Parathyroid adenoma (tissue), 2 donors: ENCODE measurements at regions not wholly inside any gene's neighbourhood (a gene's known extent, or its start where the extent isn't known, plus 50 kb on each side); places are given as distances from the start of the nearest gene placed in this dataset.
"Not testable (repeated sequence)": the region's sequence is repeated elsewhere in the genome, so short reads cannot be mapped to it uniquely, and the experiment has no call there.

Source experiments
- H2AFZ ChIP-seq: fragments of 300-600 bp; sonication (generic); one replicate; pipeline ENCODE4 v1.7.0; 2017; ENCODE audit warnings: antibody characterized with exemption, mild to moderate bottlenecking
- H3K27ac ChIP-seq: fragments of 300-600 bp; sonication (generic); one replicate; pipeline ENCODE4 v1.7.0; 2017
- H3K27me3 ChIP-seq: fragments of 300-600 bp; sonication (generic); one replicate; pipeline ENCODE4 v1.7.0; 2017; ENCODE audit warnings: low read length; ENCODE audit not compliant: control insufficient read depth, insufficient read depth
- H3K36me3 ChIP-seq: fragments of 300-600 bp; sonication (generic); one replicate; pipeline ENCODE4 v1.7.0; 2017; ENCODE audit warnings: low read length; ENCODE audit not compliant: control insufficient read depth, insufficient read depth
- H3K4me1 ChIP-seq: fragments of 300-600 bp; sonication (generic); one replicate; pipeline ENCODE4 v1.7.0; 2017; ENCODE audit warnings: control low read depth
- H3K4me2 ChIP-seq: fragments of 300-600 bp; sonication (generic); one replicate; pipeline ENCODE4 v1.7.0; 2017; ENCODE audit warnings: low read length
- H3K4me3 ChIP-seq: fragments of 300-600 bp; sonication (generic); one replicate; pipeline ENCODE4 v1.7.0; 2017; ENCODE audit warnings: low read depth, low read length
- H3K79me2 ChIP-seq: fragments of 300-600 bp; sonication (generic); one replicate; pipeline ENCODE4 v1.7.0; 2017; ENCODE audit warnings: control low read depth
- H3K9ac ChIP-seq: fragments of 300-600 bp; sonication (generic); one replicate; pipeline ENCODE4 v1.7.0; 2017; ENCODE audit warnings: mild to moderate bottlenecking
- H3K9me3 ChIP-seq: fragments of 300-600 bp; sonication (generic); one replicate; pipeline ENCODE4 v1.7.0; 2017; ENCODE audit warnings: low read length; ENCODE audit not compliant: control insufficient read depth
- CTCF ChIP-seq: fragments of 300-600 bp; sonication (generic); IDR thresholded peaks from one replicate; pipeline ENCODE4 v1.7.0; 2017; ENCODE audit warnings: antibody characterized with exemption, mild to moderate bottlenecking
- donor health status: primary hyperparathyroidism.

GRCh38 chr1:224819861-224820260, 109.6 kb upstream of the DNAH14 start:
- Histone ChIP-seq H2AFZ (no peak overlapping the region), H3K79me2 (no peaks in the 10 kb centered on the region), H3K4me3 (no peak overlapping the region), H3K4me1 (no peaks in the 10 kb centered on the region), H3K4me2 (no peak overlapping the region), H3K27ac (no peak overlapping the region), H3K9me3 (no peaks in the 10 kb centered on the region), H3K27me3 (no peaks in the 10 kb centered on the region), H3K9ac (no peak overlapping the region), H3K36me3 (no peaks in the 10 kb centered on the region)
- TF ChIP-seq CTCF, result no peak

GRCh38 chr1:224820341-224820740, 109.1 kb upstream of the DNAH14 start:
- no peak for TF ChIP-seq CTCF
- no peak overlapping the region for H3K4me3 ChIP-seq

GRCh38 chr1:224821751-224822150, 107.7 kb upstream of the DNAH14 start:
- H3K36me3 ChIP-seq, H3K4me2 ChIP-seq, H2AFZ ChIP-seq, H3K9ac ChIP-seq, H3K4me1 ChIP-seq, H3K27ac ChIP-seq, H3K79me2 ChIP-seq, H3K27me3 ChIP-seq, H3K4me3 ChIP-seq, H3K9me3 ChIP-seq: not testable (repeated sequence)

More at GRCh38 chr1:224820341-224820740, 109.1 kb upstream of the DNAH14 start:
- no peak overlapping the region for H3K4me2 ChIP-seq
- H3K9ac ChIP-seq, result no peak overlapping the region
- no peak overlapping the region for H3K27ac ChIP-seq
- no peaks in the 10 kb centered on the region for H3K4me1 ChIP-seq
- no peaks in the 10 kb centered on the region for H3K27me3 ChIP-seq
- H3K79me2 ChIP-seq, result no peaks in the 10 kb centered on the region
- H3K9me3 ChIP-seq, result no peaks in the 10 kb centered on the region
- no peaks in the 10 kb centered on the region for H3K36me3 ChIP-seq
- H2AFZ ChIP-seq, result no peak overlapping the region

- H3K4me2 ChIP-seq, result no peak overlapping the region
- H3K4me1 ChIP-seq, result no peaks in the 10 kb centered on the region
- H3K9ac ChIP-seq, result no peak overlapping the region
- H3K27me3 ChIP-seq, result no peaks in the 10 kb centered on the region
- H3K9me3 ChIP-seq, result no peaks in the 10 kb centered on the region
- no peak for TF ChIP-seq CTCF
- no peak overlapping the region for H3K4me3 ChIP-seq
- H3K36me3 ChIP-seq, result no peaks in the 10 kb centered on the region
- H3K27ac ChIP-seq, result no peak overlapping the region
- no peaks in the 10 kb centered on the region for H3K79me2 ChIP-seq
- no peak overlapping the region for H2AFZ ChIP-seq
Measured at GRCh38 chr1:224825525-224826000, 103.9 kb upstream of the DNAH14 start.

- H3K36me3 ChIP-seq, result no peaks in the 10 kb centered on the region
- no peak overlapping the region for H3K4me3 ChIP-seq
- H3K4me2 ChIP-seq, result no peak overlapping the region
- no peak for TF ChIP-seq CTCF
- H3K27ac ChIP-seq, result no peak overlapping the region
- no peaks in the 10 kb centered on the region for H3K79me2 ChIP-seq
- H3K4me1 ChIP-seq, result no peaks in the 10 kb centered on the region
- H2AFZ ChIP-seq, result no peak overlapping the region
- no peaks in the 10 kb centered on the region for H3K27me3 ChIP-seq
- H3K9me3 ChIP-seq, result no peaks in the 10 kb centered on the region
- H3K9ac ChIP-seq, result no peak overlapping the region
Measured at GRCh38 chr1:224828691-224829090, 100.8 kb upstream of the DNAH14 start.
